Cardiac muscle cell (in vitro differentiated cells and primary cell): ENCODE measurements at regions not wholly inside any gene's neighbourhood (a gene's known extent, or its start where the extent isn't known, plus 50 kb on each side); places are given as distances from the start of the nearest gene placed in this dataset.

Source experiments
- DNase-seq, 2 donors: peaks; one replicate each; pipeline versions ENCODE4 v3.0.0 to v3.0.0-alpha.2; 2010 to 2017; ENCODE audit warnings: low read depth in 1 of 2, low spot score in 1 of 2
- H3K27ac ChIP-seq: fragments of 200-600 bp; sonication (generic); 2 replicates; pipeline ENCODE4 v1.5.1; 2016
- H3K27me3 ChIP-seq: fragments of 200-600 bp; sonication (generic); 2 replicates; pipeline ENCODE4 v1.6.0; 2016; ENCODE audit warnings: control low read depth
- H3K36me3 ChIP-seq: fragments of 200-600 bp; sonication (generic); 2 replicates; pipeline ENCODE4 v1.5.1; 2016; ENCODE audit warnings: control low read depth
- H3K4me1 ChIP-seq: fragments of 200-600 bp; sonication (generic); 2 replicates; pipeline ENCODE4 v1.8.1; 2017; ENCODE audit warnings: low read depth, mild to moderate bottlenecking, mixed run types
- H3K4me3 ChIP-seq: fragments of 200-600 bp; sonication (generic); 2 replicates; pipeline ENCODE4 v1.5.1; 2016; ENCODE audit warnings: mild to moderate bottlenecking
- H3K9me3 ChIP-seq: fragments of 200-600 bp; sonication (generic); 2 replicates; pipeline ENCODE4 v1.5.1; 2017; ENCODE audit warnings: low read depth, mild to moderate bottlenecking, control low read depth
- CTCF ChIP-seq: IDR thresholded peaks from 2 replicates; pipeline ENCODE4 v1.5.1; 2012; ENCODE audit warnings: low read depth, mild to moderate bottlenecking, low read length

DNA sequence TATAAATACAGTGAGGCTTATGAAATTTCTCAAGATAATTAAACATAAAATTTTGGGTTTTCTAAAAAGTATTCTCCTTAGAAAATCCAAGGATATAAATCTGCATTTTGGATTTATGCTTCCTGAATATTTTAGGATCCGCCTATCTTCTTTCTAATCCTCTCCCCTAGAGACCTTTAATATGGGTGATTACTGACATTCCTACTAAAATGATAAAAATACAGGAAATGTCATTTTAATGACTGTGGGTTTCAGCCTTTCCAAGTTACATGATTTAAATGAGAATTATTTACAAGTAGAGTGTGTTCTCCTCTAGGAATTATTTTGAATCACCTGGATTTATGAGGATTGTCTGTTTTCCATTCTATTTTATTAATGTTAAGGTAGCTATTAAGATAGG is 150.4 kb downstream of the C7orf25 start:
- Histone ChIP-seq H3K36me3 (no peaks in the 10 kb centered on the region), H3K27me3 (no peaks in the 10 kb centered on the region), H3K9me3 (no peaks in the 10 kb centered on the region), H3K4me3 (no peak overlapping the region), H3K4me1 (peaks cover 11% of the 10 kb centered on the region), H3K27ac (no peak overlapping the region)
- TF ChIP-seq CTCF = no peak
- no peak for DNase-seq

GRCh38 chr7:42758124-42758523 is 153.7 kb downstream of the C7orf25 start:
- Histone ChIP-seq H3K36me3 (no peaks in the 10 kb centered on the region), H3K27ac (no peak overlapping the region), H3K27me3 (no peaks in the 10 kb centered on the region), H3K4me1 (no peaks in the 10 kb centered on the region), H3K9me3 (no peaks in the 10 kb centered on the region), H3K4me3 (no peak overlapping the region)
- TF ChIP-seq CTCF = no peak
- DNase-seq = no peak

GRCh38 chr7:42756841-42757240 is 155.0 kb downstream of the C7orf25 start:
- Histone ChIP-seq H3K4me1 (no peaks in the 10 kb centered on the region), H3K27me3 (no peaks in the 10 kb centered on the region), H3K27ac (no peak overlapping the region), H3K36me3 (no peaks in the 10 kb centered on the region), H3K4me3 (no peak overlapping the region), H3K9me3 (no peaks in the 10 kb centered on the region)
- TF ChIP-seq CTCF = no peak
- DNase-seq = no peak

DNA sequence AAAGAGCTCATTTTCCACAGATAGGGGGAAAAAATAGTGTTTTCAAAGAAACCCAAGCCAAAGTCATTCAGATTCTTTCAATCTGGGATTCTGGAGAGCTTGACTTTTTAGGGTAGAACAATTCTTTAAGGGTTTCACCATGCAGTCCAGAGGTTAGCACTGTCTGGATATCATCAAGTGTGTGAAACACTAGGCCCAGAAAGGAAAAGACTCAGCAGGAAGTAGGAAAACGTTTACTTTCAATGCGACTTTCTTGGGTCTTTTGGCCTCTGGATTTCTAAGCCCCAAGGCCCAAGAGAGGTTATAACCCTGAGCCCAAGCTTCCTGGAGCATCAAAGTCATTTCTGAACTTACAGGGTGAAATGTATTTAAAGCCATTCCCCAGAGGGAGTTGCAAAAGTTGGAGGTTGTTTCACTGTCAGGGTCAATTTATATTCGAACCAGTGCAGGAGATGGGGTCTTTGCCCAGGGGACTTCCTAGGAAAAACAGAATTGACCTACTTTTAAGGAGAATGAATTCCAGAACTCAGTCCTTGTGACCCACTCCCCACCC is 158.0 kb downstream of the C7orf25 start:
- Histone ChIP-seq H3K27me3 (no peaks in the 10 kb centered on the region), H3K4me3 (no peak overlapping the region), H3K27ac (no peak overlapping the region), H3K36me3 (no peaks in the 10 kb centered on the region), H3K4me1 (no peaks in the 10 kb centered on the region), H3K9me3 (no peaks in the 10 kb centered on the region)
- no peak for TF ChIP-seq CTCF
- no peak for DNase-seq

DNA sequence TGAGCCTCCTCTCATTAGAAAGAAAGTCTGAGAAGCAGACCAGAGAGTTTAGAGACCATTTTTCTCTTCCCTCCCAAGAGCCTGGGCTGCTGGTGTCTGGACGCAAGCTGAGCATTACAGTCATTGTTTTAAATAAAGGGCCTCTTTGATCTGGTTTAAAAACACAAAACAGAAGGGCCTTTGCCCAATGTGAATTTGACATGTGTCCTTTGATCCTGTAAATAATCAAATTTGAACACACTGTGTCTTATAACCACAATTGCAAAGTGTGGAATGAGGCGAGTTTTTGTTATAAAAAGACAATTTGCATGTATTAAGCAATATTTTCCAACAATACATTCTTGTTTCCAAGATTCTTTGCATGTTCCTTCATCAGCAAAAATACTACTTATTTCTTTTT is 158.5 kb downstream of the C7orf25 start:
- DNase-seq = no peak
- Histone ChIP-seq H3K27ac (no peak overlapping the region), H3K36me3 (no peaks in the 10 kb centered on the region), H3K4me3 (no peak overlapping the region), H3K27me3 (no peaks in the 10 kb centered on the region), H3K9me3 (no peaks in the 10 kb centered on the region), H3K4me1 (no peaks in the 10 kb centered on the region)
- no peak for TF ChIP-seq CTCF

GRCh38 chr7:42750172-42750571 is 161.7 kb downstream of the C7orf25 start:
- Histone ChIP-seq H3K27me3 (no peaks in the 10 kb centered on the region), H3K27ac (no peak overlapping the region), H3K9me3 (no peaks in the 10 kb centered on the region), H3K36me3 (no peaks in the 10 kb centered on the region), H3K4me3 (no peak overlapping the region), H3K4me1 (no peaks in the 10 kb centered on the region)
- no peak for TF ChIP-seq CTCF
- no peak for DNase-seq
